T-cell (primary cell): ENCODE measurements at regions not wholly inside any gene's neighbourhood (a gene's known extent, or its start where the extent isn't known, plus 50 kb on each side); places are given as distances from the start of the nearest gene placed in this dataset.
"Not testable (repeated sequence)": the region's sequence is repeated elsewhere in the genome, so short reads cannot be mapped to it uniquely, and the experiment has no call there.

ENCODE experiments used
- ATAC-seq, 4 experiments: fragments of 200-7000 bp in 3 of 4; fragments of 150-1000 bp in 1 of 4; cut with Tn5 transposase; replicated peaks in 1 of 4; 1 replicate in 3 of 4; 2 replicates in 1 of 4; pipeline ENCODE4 v1.10.0; 2021; ENCODE audit warnings: moderate library complexity in 3 of 4, mild to moderate bottlenecking in 2 of 4, moderate number of reproducible peaks in 1 of 4
- CTCF ChIA-PET, 2 donors: fragments of 300-600 bp; sonication (Branson Sonifier 250); formaldehyde crosslinking; loops; one replicate each; lab custom pipeline; 2022; ENCODE audit warnings: antibody characterized with exemption in 2 of 2; lab: Charles Lee
- POLR2A ChIA-PET, 2 donors: fragments of 300-600 bp; sonication (Branson Sonifier 250); formaldehyde crosslinking; loops; one replicate each; lab custom pipeline; 2022; ENCODE audit warnings: antibody characterized with exemption in 2 of 2; lab: Charles Lee
- DNase-seq, 35 experiments: peaks; one replicate each; pipeline versions ENCODE4 v3.0.0 to v3.0.0-alpha.2; 2013 to 2023
- H3K27ac ChIP-seq: one replicate; pipeline ENCODE4 v1.5.1; 2013; ENCODE audit warnings: low read length
- H3K27me3 ChIP-seq, 2 experiments: replicated peaks in 1 of 2; 1 replicate in 1 of 2; 2 replicates in 1 of 2; pipeline versions ENCODE4 v1.6.1 to v1.7.0; 2013; ENCODE audit warnings: low read length in 1 of 2, mixed read lengths in 1 of 2; ENCODE audit not compliant: control insufficient read depth in 2 of 2, insufficient read depth in 2 of 2; ENCODE audit errors: extremely low read depth in 1 of 2
- H3K36me3 ChIP-seq, 2 donors: 1 replicate in 1 of 2; 2 replicates in 1 of 2; pipeline versions ENCODE4 v1.6.1 to v1.7.0; 2013; ENCODE audit warnings: low read length in 1 of 2; ENCODE audit not compliant: control insufficient read depth in 2 of 2, insufficient read depth in 1 of 2; ENCODE audit errors: extremely low read depth in 1 of 2
- H3K4me1 ChIP-seq, 2 experiments: 1 replicate in 1 of 2; 2 replicates in 1 of 2; pipeline versions ENCODE4 v1.6.1 to v1.7.0; 2013; ENCODE audit warnings: low read length in 2 of 2, mixed read lengths in 1 of 2; ENCODE audit not compliant: insufficient read depth in 2 of 2, control insufficient read depth in 1 of 2; ENCODE audit errors: extremely low read depth in 1 of 2
- H3K4me3 ChIP-seq, 2 donors: 1 replicate in 1 of 2; 2 replicates in 1 of 2; pipeline versions ENCODE4 v1.5.1 to v1.7.0; 2013; ENCODE audit warnings: mild to moderate bottlenecking in 2 of 2, low read length in 1 of 2, moderate library complexity in 1 of 2; ENCODE audit not compliant: control insufficient read depth in 1 of 2; ENCODE audit errors: extremely low read depth in 1 of 2
- H3K9me3 ChIP-seq: 2 replicates; pipeline ENCODE4 v1.7.0; 2013
- H3K27ac Mint-ChIP-seq, 2 donors: one replicate each; pipeline ENCODE4 v1.8.0; 2020 to 2021; ENCODE audit warnings: mild to moderate bottlenecking in 2 of 2, mixed read lengths in 2 of 2
- H3K27me3 Mint-ChIP-seq, 2 donors: one replicate each; pipeline ENCODE4 v1.8.0; 2021 to 2022; ENCODE audit warnings: mixed read lengths in 2 of 2
- H3K36me3 Mint-ChIP-seq: one replicate; pipeline ENCODE4 v1.8.0; 2021; ENCODE audit warnings: mixed read lengths
- H3K4me1 Mint-ChIP-seq, 3 donors: one replicate each; pipeline ENCODE4 v1.8.0; 2020 to 2022; ENCODE audit warnings: mixed read lengths in 3 of 3, mild to moderate bottlenecking in 1 of 3
- H3K4me3 Mint-ChIP-seq, 3 donors: one replicate each; pipeline ENCODE4 v1.8.0; 2020 to 2022; ENCODE audit warnings: mild to moderate bottlenecking in 3 of 3, mixed read lengths in 3 of 3, moderate library complexity in 3 of 3
- H3K9me3 Mint-ChIP-seq, 3 donors: one replicate each; pipeline ENCODE4 v1.8.0; 2020 to 2022; ENCODE audit warnings: mixed read lengths in 3 of 3
- WGBS: methylation state at CpG from one replicate; pipeline ENCODE4 v1.1.5; 2013; ENCODE audit warnings: missing lambda C conversion rate; ENCODE audit not compliant: insufficient coverage; 5-methylcytosine and 5-hydroxymethylcytosine counted together

- DNase-seq, result no peak
- Mint-ChIP-seq H3K27me3 (peaks cover 0 to 3% of the 10 kb centered on the region in 2 donors), H3K9me3 (no peaks in the 10 kb centered on the region), H3K36me3 (no peaks in the 10 kb centered on the region), H3K4me1 (peaks cover 31 to 41% (median 31%) of the 10 kb centered on the region in 3 donors), H3K4me3 (no peak overlapping the region), H3K27ac (no peak overlapping the region)
- ATAC-seq, result no peak
- Histone ChIP-seq H3K36me3 (no peaks in the 10 kb centered on the region), H3K4me3 (no peak overlapping the region), H3K4me1 (peaks cover 16 to 45% of the 10 kb centered on the region in 2 experiments), H3K9me3 (no peaks in the 10 kb centered on the region), H3K27ac (no peak overlapping the region), H3K27me3 (peaks cover 0 to 14% of the 10 kb centered on the region in 2 experiments)
- ChIA-PET POLR2A (no interaction called here), CTCF (no interaction called here)
- WGBS, result 98% methylated on average over 6 of the region's 6 CpGs
These were observed 92.4 kb upstream of the SYT13 start for GRCh38 chr11:45378516-45378915.

GRCh38 chr11:45374653-45375059 is 88.5 kb upstream of the SYT13 start:
- Histone ChIP-seq H3K27me3 (peaks cover 0 to 31% of the 10 kb centered on the region in 2 experiments), H3K4me3 (no peak overlapping the region), H3K36me3 (no peaks in the 10 kb centered on the region), H3K4me1 (peaks cover 8 to 30% of the 10 kb centered on the region in 2 experiments), H3K9me3 (no peaks in the 10 kb centered on the region), H3K27ac (peak overlapping the region; percentile 30)
- Mint-ChIP-seq H3K27ac (peak overlapping the region; percentile 53 to 60), H3K4me3 (peak overlapping the region in 1 of 3 donors; percentile 6), H3K4me1 (peaks cover 26 to 36% (median 32%) of the 10 kb centered on the region in 3 donors), H3K27me3 (peaks cover 16% of the 10 kb centered on the region in 2 donors), H3K9me3 (no peaks in the 10 kb centered on the region), H3K36me3 (no peaks in the 10 kb centered on the region)
- 11% methylated on average over 4 of the region's 5 CpGs for WGBS
- ChIA-PET CTCF (no interaction called here), POLR2A (interaction anchor here in 1 of 2 donors (0.5 kb wide), 1 partner anchor 1242 kb away, joined by 8 read pairs; the partner anchor contains the start of genes ATG13 and HARBI1)
- peak in 3 of 4 experiments; percentile 41 to 84 (median 47) for ATAC-seq
- peak in 11 of 35 experiments; percentile 5 to 66 (median 12) for DNase-seq

DNA sequence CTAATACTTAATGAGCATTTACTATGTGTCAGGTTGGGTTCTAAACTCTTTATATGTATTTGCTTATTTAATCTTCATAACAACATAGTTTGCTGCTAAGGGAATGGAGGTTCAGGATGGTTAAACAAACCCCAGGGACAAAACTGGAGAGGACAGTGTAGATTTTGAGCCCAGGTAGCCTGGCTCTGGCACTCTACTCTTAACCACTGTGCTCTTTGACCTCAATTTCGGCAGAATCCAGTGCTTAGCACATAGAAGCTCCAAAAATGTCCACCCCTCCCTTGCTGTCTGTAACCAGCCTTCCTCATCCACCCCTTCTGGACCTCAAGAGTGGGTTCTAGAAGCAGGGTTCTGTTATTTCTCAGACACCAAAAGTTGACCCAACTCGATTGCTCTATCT is 88.0 kb upstream of the SYT13 start:
- Histone ChIP-seq H3K36me3 (no peaks in the 10 kb centered on the region), H3K4me1 (peaks cover 8 to 30% of the 10 kb centered on the region in 2 experiments), H3K9me3 (no peaks in the 10 kb centered on the region), H3K27ac (peak overlapping the region; percentile 30), H3K4me3 (no peak overlapping the region), H3K27me3 (peaks cover 0 to 32% of the 10 kb centered on the region in 2 experiments)
- Mint-ChIP-seq H3K4me3 (peak overlapping the region in 1 of 3 donors; percentile 6), H3K27me3 (peaks cover 16 to 21% of the 10 kb centered on the region in 2 donors), H3K9me3 (no peaks in the 10 kb centered on the region), H3K4me1 (peaks cover 26 to 36% (median 32%) of the 10 kb centered on the region in 3 donors), H3K27ac (peak overlapping the region; percentile 43 to 53), H3K36me3 (no peaks in the 10 kb centered on the region)
- ATAC-seq, result no peak
- CTCF ChIA-PET, result no interaction called here
- WGBS, result 57% methylated on average over 1 of the region's 2 CpGs
- POLR2A ChIA-PET, result interaction anchor here in 1 of 2 donors (0.5 kb wide), 1 partner anchor 1243 kb away, joined by 8 read pairs; the partner anchor contains the start of genes ATG13 and HARBI1
- peak in 1 of 35 experiments; percentile 9 for DNase-seq

DNA sequence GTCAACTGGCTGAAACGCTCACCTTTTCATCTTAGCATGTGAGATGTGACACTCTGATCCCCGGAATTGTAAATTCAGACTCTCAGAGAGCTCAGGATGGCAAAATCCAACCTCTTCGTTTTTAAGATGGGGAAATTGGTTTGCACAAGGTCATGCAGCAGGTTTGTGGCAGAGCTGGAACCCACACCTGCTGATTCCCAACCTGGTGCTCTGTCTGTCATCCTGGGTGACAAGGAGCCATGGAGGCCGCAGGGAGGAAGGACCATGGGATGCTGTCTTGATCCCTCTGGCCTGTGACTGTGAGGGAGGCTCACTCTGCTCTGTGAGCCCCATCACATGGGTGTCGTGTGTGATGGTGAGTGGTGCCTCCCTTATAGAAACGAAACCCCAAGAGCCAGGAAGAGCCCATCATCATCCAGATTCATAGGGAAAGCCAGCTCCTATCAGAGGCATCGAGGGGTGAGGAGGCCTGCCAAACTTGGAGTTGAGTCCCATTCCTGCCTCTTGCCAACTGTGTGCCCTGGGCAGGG is 87.4 kb upstream of the SYT13 start:
- WGBS, result 86% methylated on average over 5 of the region's 7 CpGs
- H3K27ac Mint-ChIP-seq, result no peak overlapping the region
- H3K4me3 Mint-ChIP-seq, result no peak overlapping the region
- H3K27me3 Mint-ChIP-seq, result peaks cover 18 to 21% of the 10 kb centered on the region in 2 donors
- Histone ChIP-seq H3K4me1 (peaks cover 8 to 30% of the 10 kb centered on the region in 2 experiments), H3K27ac (no peak overlapping the region), H3K4me3 (no peak overlapping the region), H3K9me3 (no peaks in the 10 kb centered on the region), H3K36me3 (no peaks in the 10 kb centered on the region), H3K27me3 (peaks cover 0 to 34% of the 10 kb centered on the region in 2 experiments)
- peaks cover 26 to 36% (median 32%) of the 10 kb centered on the region in 3 donors for H3K4me1 Mint-ChIP-seq
- DNase-seq, result no peak
- H3K9me3 Mint-ChIP-seq, result no peaks in the 10 kb centered on the region
- POLR2A ChIA-PET, result no interaction called here
- CTCF ChIA-PET, result no interaction called here
- no peak for ATAC-seq
- H3K36me3 Mint-ChIP-seq, result no peaks in the 10 kb centered on the region

DNA sequence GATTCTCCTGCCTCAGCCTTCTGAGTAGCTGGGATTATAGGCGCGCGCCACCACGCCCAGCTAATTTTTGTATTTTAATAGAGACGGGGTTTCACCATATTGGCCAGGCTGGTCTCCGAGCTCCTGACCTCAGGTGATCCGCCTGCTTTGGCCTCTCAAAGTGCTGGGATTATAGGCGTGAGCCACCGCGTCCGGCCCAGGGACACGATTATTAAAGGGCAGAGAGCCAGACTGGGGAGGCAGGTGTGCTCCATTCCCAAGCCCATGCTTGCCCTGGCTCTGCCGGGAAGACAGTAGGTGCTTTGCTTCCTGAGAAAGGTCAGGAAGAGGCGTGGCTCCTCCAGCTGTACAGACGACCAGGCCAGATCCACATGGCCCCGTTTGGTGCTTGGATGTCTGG is 86.3 kb upstream of the SYT13 start:
- H3K4me3 Mint-ChIP-seq, DNase-seq, H3K4me3 ChIP-seq, H3K36me3 Mint-ChIP-seq, H3K36me3 ChIP-seq, H3K9me3 Mint-ChIP-seq, H3K27ac ChIP-seq, H3K9me3 ChIP-seq, ATAC-seq, H3K27ac Mint-ChIP-seq, POLR2A ChIA-PET: not testable (repeated sequence)
- WGBS, result 84% methylated on average over 16 of the region's 16 CpGs
- CTCF ChIA-PET, result interaction anchor here (0.6 to 2.6 kb wide), 7 partner anchors 11 to 1793 kb away, joined by 3 to 12 read pairs (median 6); no protein-coding TSS in a partner anchor
- H3K4me1 ChIP-seq, result peaks cover 8 to 30% of the 10 kb centered on the region in 2 experiments
- H3K4me1 Mint-ChIP-seq, result peaks cover 26 to 36% (median 32%) of the 10 kb centered on the region in 3 donors
- H3K27me3 Mint-ChIP-seq, result peaks cover 27 to 29% of the 10 kb centered on the region in 2 donors
- peaks cover 0 to 40% of the 10 kb centered on the region in 2 experiments for H3K27me3 ChIP-seq

GRCh38 chr11:45371251-45372115 is 85.3 kb upstream of the SYT13 start:
- Mint-ChIP-seq H3K27me3 (peaks cover 27 to 29% of the 10 kb centered on the region in 2 donors), H3K27ac (no peak overlapping the region), H3K9me3 (no peaks in the 10 kb centered on the region), H3K4me3 (peak overlapping the region in 1 of 3 donors; percentile 53), H3K4me1 (peaks cover 26 to 34% (median 31%) of the 10 kb centered on the region in 3 donors), H3K36me3 (no peaks in the 10 kb centered on the region)
- Histone ChIP-seq H3K36me3 (no peaks in the 10 kb centered on the region), H3K27me3 (peaks cover 0 to 40% of the 10 kb centered on the region in 2 experiments), H3K9me3 (no peaks in the 10 kb centered on the region), H3K27ac (no peak overlapping the region), H3K4me1 (peaks cover 8 to 30% of the 10 kb centered on the region in 2 experiments), H3K4me3 (peak overlapping the region; percentile 18 to 26)
- CTCF ChIA-PET, result interaction anchor here (0.6 to 2.6 kb wide), 15 partner anchors 10 to 1794 kb away, joined by 3 to 12 read pairs (median 4); no protein-coding TSS in a partner anchor
- 17% methylated on average over 18 of the region's 31 CpGs for WGBS
- POLR2A ChIA-PET, result no interaction called here
- DNase-seq (peak in 33 of 35 experiments; percentile 19 to 81 (median 43)), ATAC-seq (peak; percentile 45 to 62 (median 57))
